B cell (primary cell): ENCODE measurements at regions not wholly inside any gene's neighbourhood (a gene's known extent, or its start where the extent isn't known, plus 50 kb on each side); places are given as distances from the start of the nearest gene placed in this dataset.

ENCODE experiments used
- CTCF ChIP-seq: fragments of 200-600 bp; IDR thresholded peaks from one replicate; pipeline ENCODE4 v1.8.0; 2022; ENCODE audit warnings: antibody characterized with exemption, mild to moderate bottlenecking
- EZH2 ChIP-seq: IDR thresholded peaks from 2 replicates; pipeline ENCODE4 v1.6.1; 2012; ENCODE audit warnings: borderline replicate concordance, low read depth, mild to moderate bottlenecking, moderate library complexity, low read length; ENCODE audit not compliant: insufficient read depth, poor library complexity, severe bottlenecking

- TF ChIP-seq CTCF (no peak), EZH2 (no peak)
These were observed 70.4 kb upstream of the KCNQ5 start for GRCh38 chr6:72551470-72551869.
